NCI-H2227 (cell line): ENCODE measurements at regions not wholly inside any gene's neighbourhood (a gene's known extent, or its start where the extent isn't known, plus 50 kb on each side); places are given as distances from the start of the nearest gene placed in this dataset.
"Not testable (repeated sequence)": the region's sequence is repeated elsewhere in the genome, so short reads cannot be mapped to it uniquely, and the experiment has no call there.

Experiments
- DNase-seq: peaks from one replicate; lab custom pipeline; 2025; ENCODE audit not compliant: unreplicated experiment; lab: John Stamatoyannopoulos, UW

- no peak for DNase-seq
These were observed 287.3 kb upstream of the FOXF1 start for GRCh38 chr16:86222965-86223551.

- no peak for DNase-seq
These were observed 286.2 kb upstream of the FOXF1 start for GRCh38 chr16:86224126-86224525.

GRCh38 chr16:86224629-86225028 lies 285.7 kb upstream of the FOXF1 start:
- no peak for DNase-seq

GRCh38 chr16:86225905-86226371 lies 284.4 kb upstream of the FOXF1 start:
- no peak for DNase-seq

- no peak for DNase-seq
These were observed 283.3 kb upstream of the FOXF1 start for GRCh38 chr16:86227041-86227440.

- DNase-seq: no peak
These were observed 282.5 kb upstream of the FOXF1 start for GRCh38 chr16:86227801-86228200.

- no peak for DNase-seq
These were observed 281.6 kb upstream of the FOXF1 start for GRCh38 chr16:86228713-86229112.

- no peak for DNase-seq
These were observed 281.0 kb upstream of the FOXF1 start for GRCh38 chr16:86229283-86229682.

GRCh38 chr16:86229866-86230656 lies 280.3 kb upstream of the FOXF1 start:
- DNase-seq: no peak

- DNase-seq: no peak
These were observed 278.9 kb upstream of the FOXF1 start for GRCh38 chr16:86231321-86231995.

- no peak for DNase-seq
These were observed 278.4 kb upstream of the FOXF1 start for GRCh38 chr16:86231996-86232350.

GRCh38 chr16:86232496-86232895 lies 277.8 kb upstream of the FOXF1 start:
- no peak for DNase-seq

GRCh38 chr16:86233506-86233905 lies 276.8 kb upstream of the FOXF1 start:
- DNase-seq: not testable (repeated sequence)

- DNase-seq: no peak
These were observed 270.9 kb upstream of the FOXF1 start for GRCh38 chr16:86239381-86239780.

GRCh38 chr16:86240716-86241363 lies 269.5 kb upstream of the FOXF1 start:
- no peak for DNase-seq

- DNase-seq: no peak
These were observed 268.6 kb upstream of the FOXF1 start for GRCh38 chr16:86241681-86242080.

GRCh38 chr16:86242244-86243122 lies 267.8 kb upstream of the FOXF1 start:
- no peak for DNase-seq

GRCh38 chr16:86243123-86243473 lies 267.2 kb upstream of the FOXF1 start:
- no peak for DNase-seq

- no peak for DNase-seq
These were observed 266.7 kb upstream of the FOXF1 start for GRCh38 chr16:86243571-86244154.

GRCh38 chr16:86244158-86244557 lies 266.2 kb upstream of the FOXF1 start:
- DNase-seq: no peak
